Psoas muscle (tissue), 7 donors: ENCODE measurements at regions not wholly inside any gene's neighbourhood (a gene's known extent, or its start where the extent isn't known, plus 50 kb on each side); places are given as distances from the start of the nearest gene placed in this dataset.

Experiments used
- ATAC-seq, 4 donors: fragments of 200-7000 bp; cut with Tn5 transposase; one replicate each; pipeline ENCODE4 v1.9.1; 2020; ENCODE audit warnings: moderate library complexity in 3 of 4, mild to moderate bottlenecking in 2 of 4
- DNase-seq, 2 donors: peaks; one replicate each; pipeline ENCODE4 v3.0.0-alpha.2; 2020
- H3K27ac ChIP-seq: fragments of 200-600 bp; one replicate; pipeline ENCODE4 v1.8.0; 2022
- H3K27me3 ChIP-seq, 3 donors: fragments of 200-600 bp in 1 of 3; one replicate each; pipeline versions ENCODE4 v1.6.1 to v1.8.0; 2013 to 2022; ENCODE audit warnings: low read length in 2 of 3, mild to moderate bottlenecking in 2 of 3, moderate library complexity in 1 of 3; ENCODE audit not compliant: insufficient read depth in 3 of 3
- H3K36me3 ChIP-seq, 2 donors: fragments of 200-600 bp in 1 of 2; one replicate each; pipeline versions ENCODE4 v1.6.1 to v1.8.0; 2013 to 2022; ENCODE audit warnings: low read depth in 1 of 2, mild to moderate bottlenecking in 1 of 2, moderate library complexity in 1 of 2; ENCODE audit not compliant: insufficient read depth in 1 of 2
- H3K4me1 ChIP-seq: fragments of 200-600 bp; one replicate; pipeline ENCODE4 v1.8.0; 2022
- H3K4me3 ChIP-seq: fragments of 200-600 bp; one replicate; pipeline ENCODE4 v1.8.0; 2022; ENCODE audit warnings: mild to moderate bottlenecking
- H3K9me3 ChIP-seq: fragments of 200-600 bp; one replicate; pipeline ENCODE4 v1.8.0; 2022
- CTCF ChIP-seq: fragments of 200-600 bp; IDR thresholded peaks from one replicate; pipeline ENCODE4 v1.8.0; 2022; ENCODE audit warnings: antibody characterized with exemption
- WGBS, 3 donors: extraction: QIAGEN DNeasy Blood & Tissue Kit; methylation state at CpG; one replicate each; pipeline versions ENCODE4 v1.1.6 to v1.1.7; 2013; 5-methylcytosine and 5-hydroxymethylcytosine counted together
- intact Hi-C, 2 donors: fragments of 100-400 bp; cut with DNase I; formaldehyde crosslinking; loops; one replicate each; pipeline versions ENCODE4 v1.11.0 to v1.14.2; 2022
- donor health status: healthy with polysubstance abuse.
- donor health status: DM: no; HTN: no; CAD: no; lungs with moderate emphysema.
- donor health status: Bipolar disorder and iron deficiency.
- donor health status: healthy.
- donor health status: DM: yes; HTN: yes; CAD: no.
- donor health status: DM: no; HTN: no; CAD: no.
- donor health status: DM: yes; HTN: yes; CAD: no.

- WGBS, 3 donors = 73 to 93% (median 86%) methylated on average over 1 of the region's 1 CpG
- Histone ChIP-seq H3K27ac (no peak overlapping the region), H3K4me3 (no peak overlapping the region), H3K9me3 (no peaks in the 10 kb centered on the region), H3K36me3 (no peaks in the 10 kb centered on the region), H3K27me3 (peaks cover 0 to 2% (median 0%) of the 10 kb centered on the region in 3 donors), H3K4me1 (no peaks in the 10 kb centered on the region)
- TF ChIP-seq CTCF = no peak
- intact Hi-C loops = no loop called here
- no peak for DNase-seq
- ATAC-seq = no peak
Observed at GRCh38 chr10:64109926-64110495, 588.8 kb downstream of the REEP3 start.

GRCh38 chr10:64112701-64113355 lies 591.6 kb downstream of the REEP3 start:
- Histone ChIP-seq H3K27me3 (peaks cover 0 to 2% (median 0%) of the 10 kb centered on the region in 3 donors), H3K36me3 (no peaks in the 10 kb centered on the region), H3K9me3 (no peaks in the 10 kb centered on the region), H3K27ac (no peak overlapping the region), H3K4me1 (no peaks in the 10 kb centered on the region), H3K4me3 (no peak overlapping the region)
- no peak for DNase-seq
- no peak for TF ChIP-seq CTCF
- ATAC-seq = no peak
- intact Hi-C loops = no loop called here
- WGBS, 3 donors = 32 to 38% (median 32%) methylated on average over 2 of the region's 2 CpGs

GRCh38 chr10:64113375-64113774 lies 592.2 kb downstream of the REEP3 start:
- no peak for TF ChIP-seq CTCF
- intact Hi-C loops = no loop called here
- H3K27me3 ChIP-seq = peaks cover 0 to 2% (median 0%) of the 10 kb centered on the region in 3 donors
- H3K27ac ChIP-seq = no peak overlapping the region
- no peak overlapping the region for H3K4me3 ChIP-seq
- H3K4me1 ChIP-seq = no peaks in the 10 kb centered on the region
- ATAC-seq (no peak), DNase-seq (no peak)
- 81 to 87% (median 82%) methylated on average over 6 of the region's 6 CpGs for WGBS, 3 donors
- no peaks in the 10 kb centered on the region for H3K36me3 ChIP-seq
- H3K9me3 ChIP-seq = no peaks in the 10 kb centered on the region

- H3K27me3 ChIP-seq = peaks cover 0 to 2% (median 0%) of the 10 kb centered on the region in 3 donors
- no peak overlapping the region for H3K27ac ChIP-seq
- no peaks in the 10 kb centered on the region for H3K36me3 ChIP-seq
- no peaks in the 10 kb centered on the region for H3K4me1 ChIP-seq
- intact Hi-C loops = no loop called here
- ATAC-seq (no peak), DNase-seq (no peak)
- no peak overlapping the region for H3K4me3 ChIP-seq
- WGBS, 3 donors = 69 to 79% (median 78%) methylated on average over 3 of the region's 3 CpGs
- H3K9me3 ChIP-seq = no peaks in the 10 kb centered on the region
- no peak for TF ChIP-seq CTCF
Observed at GRCh38 chr10:64113792-64114191, 592.6 kb downstream of the REEP3 start.

- no peaks in the 10 kb centered on the region for H3K27me3 ChIP-seq
- no peak overlapping the region for H3K27ac ChIP-seq
- ATAC-seq (no peak), DNase-seq (no peak)
- TF ChIP-seq CTCF = no peak
- H3K4me1 ChIP-seq = no peaks in the 10 kb centered on the region
- no peak overlapping the region for H3K4me3 ChIP-seq
- no peaks in the 10 kb centered on the region for H3K36me3 ChIP-seq
- 60 to 79% (median 63%) methylated on average over 1 of the region's 1 CpG for WGBS, 3 donors
- H3K9me3 ChIP-seq = no peaks in the 10 kb centered on the region
- intact Hi-C loops = no loop called here
Observed at GRCh38 chr10:64115471-64115870, 594.3 kb downstream of the REEP3 start.
